OCI-LY7 (cell line): ENCODE measurements at regions not wholly inside any gene's neighbourhood (a gene's known extent, or its start where the extent isn't known, plus 50 kb on each side); places are given as distances from the start of the nearest gene placed in this dataset.

ENCODE experiments used
- BruUV-seq: library from RNA; stranded (reverse); fragments of 400-500 nt; replicated peaks from 2 replicates; lab custom pipeline; 2021; lab: Mats Ljungman, UMichigan
- CTCF ChIA-PET: fragments of 300-600 bp; sonication (Branson Sonifier 250); formaldehyde crosslinking; loops from one replicate; lab custom pipeline; 2022; ENCODE audit warnings: antibody characterized with exemption; ENCODE audit not compliant: unreplicated experiment; lab: Charles Lee
- POLR2A ChIA-PET: fragments of 300-600 bp; sonication (Branson Sonifier 250); formaldehyde crosslinking; loops from one replicate; lab custom pipeline; 2022; ENCODE audit warnings: antibody characterized with exemption; lab: Charles Lee
- DNase-seq: peaks from one replicate; pipeline ENCODE4 v3.0.0-alpha.2; 2015; ENCODE audit warnings: low spot score
- H2AFZ ChIP-seq: fragments of 200-600 bp; sonication (generic), shearing (Covaris generic); 2 replicates; pipeline ENCODE4 v1.6.1; 2014; ENCODE audit warnings: mild to moderate bottlenecking, antibody characterized with exemption, low read length, moderate library complexity
- H3K27ac ChIP-seq: fragments of 200-600 bp; sonication (generic); 2 replicates; pipeline ENCODE4 v1.5.1; 2014; ENCODE audit warnings: mixed run types, low read depth, mild to moderate bottlenecking, moderate library complexity, low read length, inconsistent platforms; ENCODE audit not compliant: poor library complexity, severe bottlenecking
- H3K36me3 ChIP-seq: fragments of 200-600 bp; sonication (generic); 2 replicates; pipeline ENCODE4 v1.6.1; 2014; ENCODE audit warnings: mild to moderate bottlenecking, antibody characterized with exemption, low read length, moderate library complexity, mixed read lengths; ENCODE audit not compliant: insufficient read depth
- H3K4me1 ChIP-seq: fragments of 200-600 bp; sonication (generic); 2 replicates; pipeline ENCODE4 v1.5.1; 2014; ENCODE audit warnings: mild to moderate bottlenecking, low read length; ENCODE audit not compliant: insufficient read depth, poor library complexity, severe bottlenecking
- H3K4me2 ChIP-seq: fragments of 200-600 bp; sonication (generic); 2 replicates; pipeline ENCODE4 v1.6.1; 2014; ENCODE audit warnings: mild to moderate bottlenecking, low read length
- H3K4me3 ChIP-seq: fragments of 200-600 bp; sonication (generic); 2 replicates; pipeline ENCODE4 v1.5.1; 2014; ENCODE audit warnings: mild to moderate bottlenecking, low read depth, low read length; ENCODE audit not compliant: poor library complexity, severe bottlenecking
- H3K79me2 ChIP-seq: fragments of 200-600 bp; sonication (generic); 2 replicates; pipeline ENCODE4 v1.6.1; 2016; ENCODE audit warnings: low read depth, mild to moderate bottlenecking, low read length, moderate library complexity, mixed read lengths; ENCODE audit not compliant: insufficient read depth
- H3K9me2 ChIP-seq: fragments of 200-600 bp; sonication (generic); 2 replicates; pipeline ENCODE4 v1.6.1; 2016; ENCODE audit warnings: mild to moderate bottlenecking, low read length, mixed read lengths; ENCODE audit not compliant: insufficient read depth
- H3K9me3 ChIP-seq: fragments of 200-600 bp; sonication (generic); 2 replicates; pipeline ENCODE4 v1.6.1; 2014; ENCODE audit warnings: mild to moderate bottlenecking, mixed run types, low read length, mixed read lengths
- H4K20me1 ChIP-seq: fragments of 200-600 bp; sonication (generic); 2 replicates; pipeline ENCODE4 v1.6.1; 2014; ENCODE audit warnings: mild to moderate bottlenecking, antibody characterized with exemption, low read length, moderate library complexity, mixed read lengths; ENCODE audit not compliant: insufficient read depth
- CTCF ChIP-seq: fragments of 200-600 bp; sonication (generic); conservative IDR thresholded peaks from 2 replicates; pipeline ENCODE4 v1.5.1; 2014; ENCODE audit warnings: mild to moderate bottlenecking, antibody characterized with exemption, low read length, moderate library complexity, mixed read lengths
- EZH2phosphoT487 ChIP-seq: fragments of 200-600 bp; sonication (generic); IDR thresholded peaks from 2 replicates; pipeline ENCODE4 v1.6.1; 2018; ENCODE audit warnings: low read depth, borderline replicate concordance, mild to moderate bottlenecking, mixed run types, antibody characterized with exemption, low read length, moderate library complexity, mixed read lengths
- intact Hi-C: fragments of 100-400 bp; cut with micrococcal nuclease; formaldehyde crosslinking; loops from one replicate; pipeline ENCODE4 v1.10.0; 2022; ENCODE audit not compliant: unreplicated experiment

DNA sequence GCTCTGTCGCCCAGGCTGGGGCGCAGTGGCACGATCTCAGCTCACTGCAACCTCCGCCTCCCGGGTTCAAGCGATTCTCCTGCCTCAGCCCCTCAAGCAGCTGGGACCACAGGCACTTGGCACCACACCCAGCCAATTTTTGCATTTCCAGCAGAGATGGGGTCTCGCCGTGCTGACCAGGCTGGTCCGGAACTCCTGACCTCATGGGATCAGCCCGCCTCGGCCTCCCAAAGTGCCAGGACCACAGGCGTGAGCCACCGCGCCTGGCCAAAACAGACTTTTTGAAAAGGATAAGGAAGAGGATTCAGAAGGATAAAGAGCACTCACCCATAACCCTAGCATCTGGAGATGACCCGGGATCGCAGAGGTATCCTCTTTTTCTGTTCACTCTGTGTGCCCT lies 224.5 kb upstream of the AGTR2 start:
- no TSS peak for BruUV-seq
- Histone ChIP-seq H3K79me2 (no peaks in the 10 kb centered on the region), H3K4me3 (no peak overlapping the region), H3K9me2 (no peaks in the 10 kb centered on the region), H3K9me3 (no peaks in the 10 kb centered on the region), H4K20me1 (no peaks in the 10 kb centered on the region), H3K27ac (no peak overlapping the region), H3K36me3 (no peaks in the 10 kb centered on the region), H2AFZ (no peak overlapping the region), H3K4me2 (no peak overlapping the region), H3K4me1 (no peaks in the 10 kb centered on the region)
- TF ChIP-seq EZH2phosphoT487 (no peak), CTCF (no peak)
- CTCF ChIA-PET, result no interaction called here
- POLR2A ChIA-PET, result no interaction called here
- intact Hi-C loops, result no loop called here
- no peak for DNase-seq

DNA sequence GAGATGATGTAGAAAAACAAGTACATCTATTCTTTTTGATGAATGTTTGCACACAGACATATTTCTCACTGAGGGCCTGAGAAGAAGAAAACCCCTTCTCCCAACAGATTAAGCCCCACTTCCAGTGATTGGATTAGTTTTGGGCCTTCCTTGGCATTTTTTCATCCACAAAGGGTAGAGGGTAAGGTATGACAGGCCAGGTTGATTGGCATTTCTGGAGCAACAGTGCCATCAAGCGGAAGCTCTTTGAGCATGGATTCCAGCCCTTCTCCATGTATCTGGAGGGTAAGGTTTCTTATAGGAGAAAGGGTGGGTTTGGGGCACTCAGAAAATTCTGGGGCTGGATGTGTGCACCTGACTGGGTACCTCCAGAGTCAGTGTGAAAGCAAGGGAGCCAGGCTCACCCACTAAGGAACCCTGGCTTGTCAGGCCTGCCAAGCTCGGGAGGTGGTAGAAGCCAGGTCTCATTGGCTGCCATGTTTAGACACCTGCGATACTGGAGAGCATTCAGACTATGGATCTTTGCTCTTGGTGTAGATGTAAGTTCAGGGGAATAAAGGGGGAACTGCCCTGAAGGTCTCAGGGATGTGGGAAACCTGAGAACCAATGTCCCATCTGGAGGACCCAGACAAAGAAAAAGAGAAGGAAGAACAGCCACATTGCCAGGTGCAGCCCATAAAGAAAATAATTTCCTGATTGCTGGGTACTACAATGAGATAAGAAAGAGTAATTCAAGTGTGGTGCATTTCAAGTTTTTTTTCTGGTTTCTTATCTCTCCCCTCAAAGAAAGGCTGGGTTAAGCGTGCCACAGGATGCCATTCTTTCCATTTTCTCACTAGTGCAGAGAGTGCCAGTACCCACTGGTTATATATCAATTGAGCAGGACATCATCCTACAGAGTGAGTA lies 222.3 kb upstream of the AGTR2 start:
- H3K79me2 ChIP-seq, result no peaks in the 10 kb centered on the region
- CTCF ChIA-PET, result no interaction called here
- TF ChIP-seq EZH2phosphoT487, result no peak
- TF ChIP-seq CTCF, result no peak
- H3K27ac ChIP-seq, result no peak overlapping the region
- H3K9me3 ChIP-seq, result no peaks in the 10 kb centered on the region
- no peak overlapping the region for H3K4me3 ChIP-seq
- no peak overlapping the region for H2AFZ ChIP-seq
- no TSS peak for BruUV-seq
- POLR2A ChIA-PET, result no interaction called here
- no peak for DNase-seq
- intact Hi-C loops, result no loop called here
- no peaks in the 10 kb centered on the region for H4K20me1 ChIP-seq
- no peaks in the 10 kb centered on the region for H3K36me3 ChIP-seq
- H3K9me2 ChIP-seq, result no peaks in the 10 kb centered on the region
- H3K4me1 ChIP-seq, result no peaks in the 10 kb centered on the region
- H3K4me2 ChIP-seq, result no peak overlapping the region
